Endothelial cell of umbilical vein (primary cell): ENCODE measurements at regions not wholly inside any gene's neighbourhood (a gene's known extent, or its start where the extent isn't known, plus 50 kb on each side); places are given as distances from the start of the nearest gene placed in this dataset.

Experiments used
- CTCF ChIP-seq, 2 donors: IDR thresholded peaks; 1 replicate in 1 of 2; 2 replicates in 1 of 2; pipeline ENCODE4 v1.5.1; 2011; ENCODE audit warnings: low read length in 2 of 2, mild to moderate bottlenecking in 2 of 2, moderate library complexity in 2 of 2, control low read depth in 1 of 2, inconsistent platforms in 1 of 2, low read depth in 1 of 2; ENCODE audit not compliant: insufficient read depth in 1 of 2; ENCODE audit errors: extremely low read depth in 1 of 2
- EZH2 ChIP-seq: IDR thresholded peaks from 2 replicates; pipeline ENCODE4 v1.6.1; 2012; ENCODE audit warnings: borderline replicate concordance, low read depth, mild to moderate bottlenecking, moderate library complexity, low read length, inconsistent platforms; ENCODE audit not compliant: severe bottlenecking
- FOS ChIP-seq: IDR thresholded peaks from 2 replicates; pipeline ENCODE4 v1.6.1; 2011; ENCODE audit warnings: mild to moderate bottlenecking, low read length, moderate library complexity, borderline replicate concordance; ENCODE audit not compliant: insufficient read depth
- GATA2 ChIP-seq: IDR thresholded peaks from 2 replicates; pipeline ENCODE4 v1.7.0; 2011; ENCODE audit warnings: low read depth, mild to moderate bottlenecking, moderate library complexity, mixed read lengths, low read length; ENCODE audit not compliant: insufficient read length, insufficient read depth
- JUN ChIP-seq: IDR thresholded peaks from 2 replicates; pipeline ENCODE4 v1.6.1; 2011; ENCODE audit warnings: borderline replicate concordance, low read depth; ENCODE audit not compliant: insufficient read length, insufficient read depth
- MAX ChIP-seq: IDR thresholded peaks from 2 replicates; pipeline ENCODE4 v1.6.1; 2011; ENCODE audit not compliant: insufficient read depth, insufficient read length
- MYC ChIP-seq: IDR thresholded peaks from one replicate; pipeline ENCODE4 v1.6.1; 2011; ENCODE audit warnings: mild to moderate bottlenecking, low read depth, low read length
- POLR2A ChIP-seq: IDR thresholded peaks from 2 replicates; pipeline ENCODE4 v1.6.1; 2012; ENCODE audit warnings: low read depth, mild to moderate bottlenecking, control low read depth, low read length
- POLR2AphosphoS5 ChIP-seq: IDR thresholded peaks from 2 replicates; pipeline ENCODE4 v1.6.1; 2012; ENCODE audit warnings: low read depth, mild to moderate bottlenecking, control low read depth, low read length, moderate library complexity; ENCODE audit not compliant: insufficient read depth

DNA sequence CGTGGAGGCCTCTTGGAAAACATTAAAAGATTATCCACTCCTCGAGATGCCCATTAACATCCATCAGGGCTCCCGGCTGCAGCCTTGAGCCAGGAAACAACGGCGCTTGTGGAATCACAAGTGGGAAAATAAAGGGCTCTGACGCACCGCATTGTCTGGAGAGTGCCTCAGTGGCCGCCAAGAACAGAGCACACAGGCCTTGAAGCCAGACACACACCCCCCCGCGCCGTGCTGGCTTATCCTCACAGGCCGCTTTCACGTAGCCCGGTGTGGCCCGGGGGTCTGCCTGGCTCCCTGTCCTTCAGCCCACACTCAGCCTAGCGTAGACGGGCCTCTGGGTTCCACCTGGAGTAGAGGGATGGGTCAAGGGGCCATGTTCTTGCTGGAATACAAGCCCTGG, 1020.5 kb downstream of the BRD1 start:
- TF ChIP-seq CTCF (IDR thresholded peaks at IDR 0.05; ENCODE audit: extremely low read depth in 1 of 2, insufficient read depth in 1 of 2, low read depth in 1 of 2, low read length in 2 of 2) (no peak), POLR2AphosphoS5 (no peak), EZH2 (no peak), POLR2A (no peak), MAX (no peak), FOS (no peak), MYC (no peak), GATA2 (no peak), JUN (no peak)
